ENCODE measurements at regions not wholly inside any gene's neighbourhood (a gene's known extent, or its start where the extent isn't known, plus 50 kb on each side); places are given as distances from the start of the nearest gene placed in this dataset.
A peak's percentile ranks its signal among the peaks of the same experiment; 100 is the strongest.

DNA sequence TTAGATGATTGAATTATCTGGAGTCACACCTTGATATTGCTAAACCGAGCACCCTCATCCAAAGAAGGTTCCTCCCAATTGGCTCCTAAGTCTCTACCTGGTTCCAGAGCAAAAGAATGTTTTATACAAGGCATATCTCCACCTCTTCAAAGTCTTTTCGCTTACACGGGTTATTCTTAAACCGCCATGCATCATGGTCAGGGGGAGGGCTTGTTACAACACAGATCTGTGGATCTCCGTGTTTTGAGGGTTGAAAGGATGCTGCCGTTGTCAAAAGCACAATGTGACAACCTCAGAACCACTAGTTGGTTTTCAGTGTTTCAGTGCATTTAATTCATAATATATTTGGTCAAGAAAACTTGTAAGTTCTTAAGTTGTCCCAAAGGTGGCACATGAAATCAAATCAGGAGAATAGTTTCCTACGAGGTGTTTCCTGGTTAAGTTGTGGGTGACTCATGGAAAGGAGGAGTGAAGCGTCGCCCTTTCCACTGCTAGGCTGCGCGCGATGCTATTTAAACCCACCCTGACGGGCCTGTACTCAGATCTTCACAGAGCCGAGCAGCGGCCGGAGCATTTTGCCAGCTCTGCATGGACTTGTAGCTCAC, 1531.6 kb upstream of the TPTE start:
- H3K79me1 ChIP-seq (ENCODE audit: low read depth in 1 of 2, low read length in 2 of 2), result no peaks in the 10 kb centered on the region
- no peak for TF ChIP-seq NFE2L2 (IDR thresholded peaks at IDR 0.05; ENCODE audit: low read depth, low read length)
- TF ChIP-seq SMC3 (IDR thresholded peaks at IDR 0.05; ENCODE audit: low read depth, low read length), result no peak
- TF ChIP-seq, protein P1, sequence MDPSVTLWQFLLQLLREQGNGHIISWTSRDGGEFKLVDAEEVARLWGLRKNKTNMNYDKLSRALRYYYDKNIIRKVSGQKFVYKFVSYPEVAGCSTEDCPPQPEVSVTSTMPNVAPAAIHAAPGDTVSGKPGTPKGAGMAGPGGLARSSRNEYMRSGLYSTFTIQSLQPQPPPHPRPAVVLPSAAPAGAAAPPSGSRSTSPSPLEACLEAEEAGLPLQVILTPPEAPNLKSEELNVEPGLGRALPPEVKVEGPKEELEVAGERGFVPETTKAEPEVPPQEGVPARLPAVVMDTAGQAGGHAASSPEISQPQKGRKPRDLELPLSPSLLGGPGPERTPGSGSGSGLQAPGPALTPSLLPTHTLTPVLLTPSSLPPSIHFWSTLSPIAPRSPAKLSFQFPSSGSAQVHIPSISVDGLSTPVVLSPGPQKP (IDR thresholded peaks at IDR 0.05; ENCODE audit: borderline replicate concordance, low read depth, low read length), result no peak
- no peak for TF ChIP-seq CHD1 (IDR thresholded peaks at IDR 0.05; ENCODE audit: low read depth, low read length)
- TF ChIP-seq MXI1 (IDR thresholded peaks at IDR 0.05; ENCODE audit: borderline replicate concordance, low read depth, low read length), result no peak
- H2BK5ac ChIP-seq (ENCODE audit: low read depth, low read length, poor library complexity, severe bottlenecking), result no peak overlapping the region
- ATAC-seq (ENCODE audit: low read depth) (peak; percentile 19), DNase-seq (no peak)
- BruUV-seq (replicated peaks), result no TSS peak
- H3K4me2 ChIP-seq (ENCODE audit: low read depth, low read length), result no peak overlapping the region
- no peak overlapping the region for H2AK5ac ChIP-seq (ENCODE audit: low read depth, low read length)
- no peak overlapping the region for H3K18ac ChIP-seq (ENCODE audit: low read depth, low read length)
- H2AFZ ChIP-seq (replicated peaks; ENCODE audit: low read length, poor library complexity), result no peak overlapping the region
- no peak overlapping the region for H4K91ac ChIP-seq (ENCODE audit: insufficient read depth, low read depth, low read length)
- no peak overlapping the region for H3K23ac ChIP-seq (ENCODE audit: low read depth, low read length)
- no peak overlapping the region for H3K27ac ChIP-seq (ENCODE audit: insufficient read depth, low read length)
- POLR2A ChIA-PET (ENCODE audit: unreplicated experiment), result no interaction called here
- intact Hi-C loops (cut with micrococcal nuclease) (no loop called here), in situ Hi-C loops (cut with MboI; ENCODE audit: low sequenced_read_pairs) (no loop called here), dilution Hi-C loops (cut with HindIII; ENCODE audit: low sequenced_read_pairs, unreplicated experiment) (no loop called here)
- 46% methylated on average over 15 of the region's 16 CpGs; no CpG with 5 or more reads in 1 of the 2 experiments for WGBS, 2 experiments (ENCODE audit: extremely low coverage in 2 of 2, insufficient read length in 1 of 2)
- no peaks in the 10 kb centered on the region for H3K36me3 ChIP-seq (ENCODE audit: control insufficient read depth, insufficient read depth, low read length)
- no peak overlapping the region for H2BK15ac ChIP-seq (ENCODE audit: low read depth, low read length)
- no peak overlapping the region for H3K4ac ChIP-seq (ENCODE audit: low read depth, low read length)
- no peaks in the 10 kb centered on the region for H3K4me1 ChIP-seq (ENCODE audit: control insufficient read depth, insufficient read depth, low read length)
- peaks cover 47% of the 10 kb centered on the region for H3K9me3 ChIP-seq (ENCODE audit: control insufficient read depth, insufficient read depth, low read length)
- H3K56ac ChIP-seq (ENCODE audit: extremely low read depth, insufficient read depth, low read length), result no peak overlapping the region
- no peak overlapping the region for H3K9ac ChIP-seq (ENCODE audit: low read depth, low read length)
- no peak overlapping the region for H2AK9ac ChIP-seq (replicated peaks; ENCODE audit: low read depth, low read length, poor library complexity)
- H3K27me3 ChIP-seq (ENCODE audit: control insufficient read depth, insufficient read depth, low read length), result no peaks in the 10 kb centered on the region
- H3K9me1 ChIP-seq (ENCODE audit: insufficient read depth, low read length), result no peaks in the 10 kb centered on the region
- H3K4me3 ChIP-seq (ENCODE audit: insufficient read depth, low read depth, low read length), result no peak overlapping the region
- no peak overlapping the region for H3K14ac ChIP-seq (replicated peaks; ENCODE audit: low read depth, low read length)
- no peak overlapping the region for H4K8ac ChIP-seq (ENCODE audit: low read depth in 2 of 2, low read length in 2 of 2)
- no peak overlapping the region for H2BK20ac ChIP-seq (ENCODE audit: low read depth, low read length)
- H4K5ac ChIP-seq (ENCODE audit: low read depth, low read length), result no peak overlapping the region
- CTCF ChIA-PET, result no interaction called here
- H4K20me1 ChIP-seq (ENCODE audit: insufficient read depth, low read length), result no peaks in the 10 kb centered on the region
- H2BK120ac ChIP-seq (ENCODE audit: low read depth, low read length), result no peak overlapping the region
